ENCODE measurements at regions not wholly inside any gene's neighbourhood (a gene's known extent, or its start where the extent isn't known, plus 50 kb on each side); places are given as distances from the start of the nearest gene placed in this dataset.

DNA sequence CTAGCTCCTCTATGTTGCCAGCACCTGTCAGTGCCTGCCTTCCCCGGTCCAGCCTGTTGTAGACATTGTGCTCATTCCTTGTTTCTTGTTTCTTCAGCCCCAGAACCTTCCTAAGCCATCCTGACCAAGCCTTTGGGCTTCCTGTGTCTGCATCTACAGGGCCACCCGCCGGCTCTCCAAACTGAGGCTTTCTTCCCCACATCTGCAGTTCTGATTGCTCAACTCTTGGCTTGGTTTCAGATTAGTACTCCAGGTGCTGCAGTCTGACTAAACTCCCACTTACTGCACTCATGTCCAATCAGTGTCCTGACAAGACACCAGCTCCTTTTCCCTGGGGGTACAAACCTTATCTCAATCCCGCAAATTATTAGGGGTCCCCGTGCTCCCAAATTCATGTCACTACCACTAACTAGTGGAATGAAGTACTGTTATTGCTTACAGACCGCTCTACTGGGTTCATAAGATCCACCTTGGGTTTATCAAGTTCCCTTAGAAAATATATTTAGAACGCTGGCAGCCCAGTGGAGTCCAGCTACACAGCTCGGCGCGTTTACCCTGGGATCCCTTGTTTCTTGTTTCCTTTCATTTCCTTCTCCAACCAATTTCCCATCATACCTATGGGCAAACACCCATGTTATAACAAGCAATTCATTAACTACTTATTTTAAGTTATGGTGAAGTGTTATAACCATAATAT, 114.2 kb upstream of the TJP1 start:
- no peak overlapping the region for H3K27ac Mint-ChIP-seq
- no peaks in the 10 kb centered on the region for H3K36me3 Mint-ChIP-seq
- peaks cover 18% of the 10 kb centered on the region for H3K27me3 Mint-ChIP-seq
- H3K4me1 Mint-ChIP-seq (ENCODE audit: low read depth) = no peaks in the 10 kb centered on the region
- H3K4me3 Mint-ChIP-seq = no peak overlapping the region
- H3K9me3 Mint-ChIP-seq (ENCODE audit: low read depth) = no peaks in the 10 kb centered on the region

DNA sequence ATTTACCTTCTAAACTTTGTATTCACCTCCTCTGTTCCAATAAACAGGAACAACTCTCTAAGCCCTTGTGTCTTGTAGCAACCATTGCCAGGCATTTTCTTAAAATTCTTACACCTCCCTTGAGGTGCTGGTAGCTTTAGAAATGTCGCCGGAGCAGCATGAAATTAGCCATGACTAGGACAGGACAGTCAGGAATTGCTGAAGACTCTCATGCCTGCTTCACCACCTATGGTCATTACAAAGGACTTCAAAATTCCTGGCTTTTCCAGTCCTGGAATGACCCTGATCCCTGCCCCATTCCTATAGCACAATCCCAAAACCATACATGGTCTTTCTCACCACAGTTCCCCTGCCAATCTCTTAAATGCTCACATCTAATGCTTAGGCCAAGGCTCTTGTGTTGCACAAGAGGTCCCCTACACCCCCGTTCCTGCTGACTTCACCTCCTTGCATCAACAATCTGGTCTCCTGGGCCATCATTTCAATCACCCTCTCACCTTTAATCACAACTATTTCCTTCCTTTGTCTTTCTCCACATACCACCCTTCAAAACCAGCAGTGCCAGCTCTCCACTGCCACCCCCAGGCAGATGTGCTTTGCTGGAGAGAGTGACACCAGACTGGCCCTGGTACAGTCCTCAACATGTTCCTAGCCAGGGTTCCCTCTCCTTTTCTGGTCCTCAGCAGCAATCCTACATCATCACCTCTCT, 113.2 kb upstream of the TJP1 start:
- no peaks in the 10 kb centered on the region for H3K9me3 Mint-ChIP-seq (ENCODE audit: low read depth)
- H3K4me3 Mint-ChIP-seq = no peak overlapping the region
- peaks cover 16% of the 10 kb centered on the region for H3K27me3 Mint-ChIP-seq
- no peaks in the 10 kb centered on the region for H3K36me3 Mint-ChIP-seq
- H3K27ac Mint-ChIP-seq = no peak overlapping the region
- no peaks in the 10 kb centered on the region for H3K4me1 Mint-ChIP-seq (ENCODE audit: low read depth)

DNA sequence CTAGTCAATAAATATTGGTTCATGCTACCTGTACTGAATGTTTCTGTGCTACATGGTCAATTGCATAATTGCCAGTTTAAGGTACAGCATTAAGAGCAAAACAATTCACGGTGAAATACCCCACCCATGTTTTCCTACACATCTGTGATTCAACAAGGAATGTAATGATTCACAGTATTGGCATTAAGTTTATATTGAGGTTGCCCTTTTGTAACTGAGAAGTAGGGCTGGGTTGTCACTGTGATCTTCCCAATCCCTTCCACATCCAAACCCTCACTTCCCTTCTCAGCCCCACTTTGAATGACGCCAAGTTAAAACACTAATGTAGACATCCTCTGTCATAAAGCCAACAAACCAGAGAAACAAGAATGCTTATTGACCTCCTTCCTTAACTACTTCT, 112.0 kb upstream of the TJP1 start:
- Mint-ChIP-seq H3K27me3 (peaks cover 17% of the 10 kb centered on the region), H3K9me3 (ENCODE audit: low read depth) (no peaks in the 10 kb centered on the region), H3K4me3 (no peak overlapping the region), H3K36me3 (no peaks in the 10 kb centered on the region), H3K27ac (no peak overlapping the region), H3K4me1 (ENCODE audit: low read depth) (no peaks in the 10 kb centered on the region)

DNA sequence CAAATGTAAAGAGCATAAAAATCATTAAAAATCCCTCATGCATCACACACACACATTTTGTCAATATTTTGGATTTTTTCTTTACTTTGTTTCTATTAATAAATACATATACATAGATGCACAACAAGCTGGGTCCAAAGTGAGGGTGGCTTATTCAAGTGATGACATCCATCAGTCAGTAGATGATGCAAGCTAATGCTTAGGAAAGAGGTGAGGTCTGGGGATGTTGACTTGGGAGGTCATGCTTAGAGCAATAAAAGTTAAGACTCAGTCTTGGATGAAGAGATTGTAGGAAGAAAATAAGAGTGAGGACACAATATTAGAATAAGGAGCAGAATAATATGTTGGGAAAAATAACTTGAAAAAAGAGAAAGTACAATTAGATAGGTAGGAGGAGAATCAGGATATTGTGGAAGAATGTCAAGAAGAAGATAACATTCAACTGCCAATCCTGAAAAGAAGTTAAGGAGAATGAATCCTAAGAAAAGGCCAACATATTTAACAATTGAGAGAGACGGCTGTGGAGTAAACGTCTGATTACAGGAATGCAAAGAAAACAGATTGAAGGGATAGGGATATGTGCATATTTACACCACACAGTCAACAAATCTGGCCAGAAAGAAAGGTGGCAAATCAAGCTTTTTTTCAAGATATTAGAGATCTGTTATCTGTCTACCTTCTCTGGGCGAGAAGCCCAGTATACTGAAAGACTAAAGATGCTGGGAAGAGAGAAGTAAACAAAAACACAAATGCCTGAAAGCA, 111.0 kb upstream of the TJP1 start:
- no peak overlapping the region for H3K27ac Mint-ChIP-seq
- no peaks in the 10 kb centered on the region for H3K9me3 Mint-ChIP-seq (ENCODE audit: low read depth)
- peaks cover 23% of the 10 kb centered on the region for H3K27me3 Mint-ChIP-seq
- H3K36me3 Mint-ChIP-seq = no peaks in the 10 kb centered on the region
- no peaks in the 10 kb centered on the region for H3K4me1 Mint-ChIP-seq (ENCODE audit: low read depth)
- H3K4me3 Mint-ChIP-seq = no peak overlapping the region

DNA sequence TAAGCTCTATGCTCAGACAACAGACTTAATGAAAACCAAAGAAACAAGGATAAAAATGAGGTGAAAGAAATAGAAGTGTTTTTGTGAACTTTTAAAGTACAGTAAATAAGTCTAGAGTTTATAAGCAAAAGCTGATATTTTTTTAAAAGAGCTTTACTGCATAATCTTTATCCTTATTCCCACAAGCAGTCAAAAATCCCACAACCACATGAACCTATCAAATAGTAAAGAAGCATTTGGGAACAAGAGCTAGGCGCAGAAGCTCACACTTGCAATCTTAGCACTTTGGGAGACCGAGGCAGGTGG, 103.8 kb upstream of the TJP1 start:
- H3K27ac Mint-ChIP-seq = no peak overlapping the region
- H3K27me3 Mint-ChIP-seq = peaks cover 26% of the 10 kb centered on the region
- H3K4me3 Mint-ChIP-seq = no peak overlapping the region
- H3K4me1 Mint-ChIP-seq (ENCODE audit: low read depth) = no peaks in the 10 kb centered on the region
- no peaks in the 10 kb centered on the region for H3K36me3 Mint-ChIP-seq
- no peaks in the 10 kb centered on the region for H3K9me3 Mint-ChIP-seq (ENCODE audit: low read depth)

DNA sequence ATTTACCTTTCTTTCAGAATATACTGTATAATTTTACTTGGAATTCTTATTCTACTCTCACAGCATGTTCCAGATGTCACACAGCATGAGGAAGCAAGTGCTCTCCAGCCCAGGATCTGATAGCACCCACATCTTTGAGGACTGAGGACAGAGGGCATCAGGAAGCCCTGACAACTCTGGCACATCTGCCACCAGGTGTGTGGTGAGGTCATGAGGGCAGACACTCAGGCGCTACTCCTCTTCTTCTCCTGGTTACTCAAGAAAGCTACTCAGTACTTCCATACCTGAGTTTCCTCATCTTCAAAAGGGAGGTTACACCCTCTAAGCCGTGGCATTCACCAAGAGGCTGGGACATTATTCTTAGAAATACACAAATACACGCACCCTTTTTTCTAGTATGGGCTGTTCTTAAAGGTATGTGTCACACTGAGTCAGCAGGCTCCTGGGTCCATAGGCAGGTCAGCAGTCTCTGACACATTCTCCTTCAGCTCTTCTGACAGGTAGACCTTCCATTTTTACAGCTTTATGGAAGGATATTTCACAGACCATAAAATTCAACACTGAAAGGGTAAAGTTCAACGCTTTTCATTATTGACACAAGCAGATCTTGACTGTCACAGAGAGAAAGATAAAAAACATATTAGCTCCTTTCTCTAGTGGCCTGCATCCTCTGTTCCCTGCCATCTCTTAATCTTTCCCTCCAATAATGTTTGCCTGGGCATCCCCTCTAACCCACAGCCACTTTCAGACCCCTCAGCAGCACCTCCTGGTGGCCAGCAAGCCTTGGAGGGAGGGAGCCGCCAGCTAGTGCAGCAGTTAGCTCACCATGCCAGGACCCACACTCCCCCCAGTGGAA, 103.2 kb upstream of the TJP1 start:
- Mint-ChIP-seq H3K36me3 (no peaks in the 10 kb centered on the region), H3K9me3 (ENCODE audit: low read depth) (no peaks in the 10 kb centered on the region), H3K4me3 (no peak overlapping the region), H3K4me1 (ENCODE audit: low read depth) (no peaks in the 10 kb centered on the region), H3K27ac (no peak overlapping the region), H3K27me3 (peaks cover 28% of the 10 kb centered on the region)

DNA sequence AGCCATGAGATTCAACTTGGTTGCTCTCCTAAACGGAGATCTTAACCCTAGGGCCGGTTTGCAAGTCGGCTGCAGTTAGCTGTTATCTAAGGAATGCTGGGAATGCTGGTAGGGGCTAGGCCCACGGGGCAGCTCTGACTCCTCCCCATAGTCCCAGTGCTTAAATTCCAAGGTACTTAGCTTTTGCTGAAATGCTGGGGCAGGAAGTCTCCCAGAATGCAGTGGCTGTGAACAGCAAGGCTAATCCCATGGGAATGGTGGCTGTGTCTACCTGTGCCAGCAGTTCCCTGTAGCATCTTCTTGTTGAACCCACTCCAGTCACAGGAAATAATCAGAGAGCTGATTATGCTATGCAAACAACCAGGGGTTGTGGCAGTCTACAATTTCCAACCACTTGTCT, 102.5 kb upstream of the TJP1 start:
- Mint-ChIP-seq H3K4me1 (ENCODE audit: low read depth) (no peaks in the 10 kb centered on the region), H3K27ac (no peak overlapping the region), H3K9me3 (ENCODE audit: low read depth) (no peaks in the 10 kb centered on the region), H3K4me3 (no peak overlapping the region), H3K36me3 (no peaks in the 10 kb centered on the region), H3K27me3 (peaks cover 27% of the 10 kb centered on the region)

DNA sequence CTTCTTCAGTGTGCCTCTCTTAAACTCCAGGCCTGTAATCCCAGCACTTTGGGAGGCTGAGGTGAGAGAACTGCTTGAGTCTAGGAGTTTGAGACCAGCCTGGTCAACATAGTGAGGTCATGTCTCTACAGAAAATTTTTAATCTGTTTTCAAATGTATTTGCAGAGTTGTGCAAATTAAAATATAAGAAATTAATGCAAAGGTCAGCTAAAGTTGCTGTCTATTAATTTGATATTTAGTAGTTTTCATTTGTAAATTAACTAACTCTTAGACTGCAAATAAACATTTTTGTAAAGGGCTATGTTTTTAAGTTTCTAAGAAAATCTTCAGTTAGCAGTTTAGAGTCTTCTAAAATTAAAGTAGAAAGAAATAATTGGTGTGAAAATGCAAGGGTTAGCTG, 99.9 kb upstream of the TJP1 start:
- Mint-ChIP-seq H3K27ac (no peak overlapping the region), H3K9me3 (ENCODE audit: low read depth) (no peaks in the 10 kb centered on the region), H3K36me3 (no peaks in the 10 kb centered on the region), H3K4me1 (ENCODE audit: low read depth) (no peaks in the 10 kb centered on the region), H3K4me3 (no peak overlapping the region), H3K27me3 (peaks cover 33% of the 10 kb centered on the region)

DNA sequence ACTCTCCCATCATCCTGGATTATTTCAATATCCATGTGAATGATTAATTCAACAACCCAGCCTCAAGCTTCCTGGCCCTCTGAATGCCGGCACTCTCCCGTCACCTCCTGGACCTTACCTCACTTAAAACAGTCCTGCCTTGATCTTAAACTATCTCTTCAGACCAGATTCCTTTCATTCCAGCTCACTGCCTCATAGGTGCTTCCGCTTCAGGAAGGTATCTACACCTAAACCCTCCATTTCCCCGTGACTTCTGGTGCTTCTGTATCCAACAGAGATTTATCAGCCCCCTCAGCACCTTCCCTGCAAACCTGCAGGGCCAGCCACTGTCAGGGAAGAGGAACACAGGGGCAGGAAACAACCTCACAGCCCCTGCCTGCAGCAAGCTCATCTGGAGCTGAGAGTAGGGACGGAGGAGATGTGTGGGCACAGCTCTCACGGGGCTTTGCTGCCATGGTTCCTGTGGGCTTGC, 98.9 kb upstream of the TJP1 start:
- Mint-ChIP-seq H3K4me1 (ENCODE audit: low read depth) (no peaks in the 10 kb centered on the region), H3K9me3 (ENCODE audit: low read depth) (no peaks in the 10 kb centered on the region), H3K27ac (no peak overlapping the region), H3K4me3 (no peak overlapping the region), H3K36me3 (no peaks in the 10 kb centered on the region), H3K27me3 (peaks cover 31% of the 10 kb centered on the region)

DNA sequence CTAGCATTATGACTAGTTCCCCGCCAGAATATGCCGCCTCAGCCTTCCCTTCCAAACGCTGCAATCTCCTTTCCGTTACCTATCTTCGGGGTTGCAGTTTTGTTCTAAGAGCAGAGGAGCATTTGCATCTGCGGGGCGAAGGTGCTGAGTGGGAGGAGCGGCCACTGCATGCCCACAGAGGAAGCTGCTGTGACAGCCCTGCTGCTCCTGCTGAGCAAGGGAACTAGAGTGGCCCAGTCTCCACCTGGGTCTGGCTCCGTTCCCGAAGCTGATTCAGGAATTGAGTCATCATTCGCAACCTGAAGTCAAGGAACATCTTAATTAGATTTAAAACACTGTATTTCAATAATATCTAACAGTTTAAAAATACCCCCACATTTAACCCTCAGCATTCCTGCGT, 98.2 kb upstream of the TJP1 start:
- H3K27ac Mint-ChIP-seq = no peak overlapping the region
- H3K4me1 Mint-ChIP-seq (ENCODE audit: low read depth) = no peaks in the 10 kb centered on the region
- peaks cover 25% of the 10 kb centered on the region for H3K27me3 Mint-ChIP-seq
- H3K36me3 Mint-ChIP-seq = no peaks in the 10 kb centered on the region
- H3K9me3 Mint-ChIP-seq (ENCODE audit: low read depth) = no peaks in the 10 kb centered on the region
- no peak overlapping the region for H3K4me3 Mint-ChIP-seq

DNA sequence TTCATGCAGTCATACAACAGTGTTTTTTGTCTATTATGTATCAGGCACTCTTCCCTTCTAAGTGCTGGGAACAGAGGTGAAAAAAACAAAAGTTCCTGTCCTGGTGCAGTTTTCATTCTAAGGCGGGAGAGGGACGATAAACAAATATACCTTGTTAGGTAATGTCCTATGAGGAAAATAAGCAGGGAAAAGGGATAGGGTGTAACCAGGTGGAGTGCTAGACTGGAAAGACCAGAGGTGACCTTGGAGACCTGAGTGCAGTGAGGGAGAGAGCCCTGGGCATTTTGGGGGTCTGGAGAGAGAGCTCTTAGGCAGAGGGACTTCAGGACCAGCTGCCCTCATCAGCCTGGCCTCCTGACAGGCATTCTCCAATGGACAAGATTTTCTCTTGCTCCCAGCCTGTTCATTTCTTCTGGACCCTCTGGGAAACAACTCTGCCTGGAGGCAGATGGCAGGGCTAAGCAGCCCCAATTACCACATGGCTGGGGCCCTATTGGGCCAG, 97.2 kb upstream of the TJP1 start:
- Mint-ChIP-seq H3K27me3 (peaks cover 23% of the 10 kb centered on the region), H3K4me3 (no peak overlapping the region), H3K27ac (no peak overlapping the region)

DNA sequence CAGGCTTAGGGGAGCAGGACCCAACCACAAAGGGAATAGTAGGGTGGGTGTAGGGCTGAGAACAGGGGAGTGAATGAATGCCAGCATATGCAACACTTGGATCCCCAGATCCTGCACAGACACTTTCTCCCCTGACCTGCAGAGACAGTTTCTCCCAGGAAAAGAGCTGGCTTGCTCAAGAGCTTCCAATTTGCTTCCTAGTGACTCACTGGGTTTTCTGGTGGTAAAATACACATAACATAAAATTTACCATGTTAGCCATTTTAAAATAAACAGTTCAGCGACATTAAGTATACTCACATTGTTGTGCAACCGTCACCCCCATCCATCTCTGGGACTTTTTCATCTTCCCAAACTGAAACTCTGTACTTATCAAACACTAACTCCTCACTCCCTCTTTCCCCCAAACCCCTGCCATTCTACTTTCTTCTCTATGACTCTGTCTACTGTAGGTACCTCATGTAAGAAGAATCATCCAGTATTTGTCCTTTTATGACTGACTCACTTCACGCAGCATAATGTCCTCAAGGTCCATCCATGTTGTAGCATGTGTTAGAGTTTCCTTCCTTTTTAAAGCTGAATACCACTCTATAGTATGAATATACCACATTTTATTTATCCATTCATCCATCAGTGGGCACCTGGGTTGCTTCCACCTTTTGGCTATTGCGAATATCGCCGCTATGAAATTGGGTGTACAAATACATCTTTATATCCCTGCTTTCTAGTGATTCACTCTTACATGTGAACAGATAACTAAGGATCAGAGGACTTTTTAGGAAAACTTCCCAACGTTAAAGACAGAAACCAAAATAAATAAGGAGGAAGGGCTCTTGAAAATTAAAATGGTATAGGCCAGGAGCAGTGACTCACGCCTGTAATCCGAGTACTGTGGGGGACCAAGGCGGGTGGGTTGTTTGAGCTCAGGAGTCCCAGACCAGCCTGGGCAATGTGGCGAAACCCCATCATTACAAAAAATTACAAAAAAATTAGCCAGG, 95.6 kb upstream of the TJP1 start:
- no peaks in the 10 kb centered on the region for H3K9me3 Mint-ChIP-seq (ENCODE audit: low read depth)
- no peak overlapping the region for H3K4me3 Mint-ChIP-seq
- H3K36me3 Mint-ChIP-seq = no peaks in the 10 kb centered on the region
- H3K27ac Mint-ChIP-seq = no peak overlapping the region
- H3K27me3 Mint-ChIP-seq = peaks cover 23% of the 10 kb centered on the region
- H3K4me1 Mint-ChIP-seq (ENCODE audit: low read depth) = no peaks in the 10 kb centered on the region

More for the DNA sequence above, 97.2 kb upstream of the TJP1 start:
- Mint-ChIP-seq H3K9me3 (ENCODE audit: low read depth) (no peaks in the 10 kb centered on the region), H3K4me1 (ENCODE audit: low read depth) (no peaks in the 10 kb centered on the region), H3K36me3 (no peaks in the 10 kb centered on the region)

DNA sequence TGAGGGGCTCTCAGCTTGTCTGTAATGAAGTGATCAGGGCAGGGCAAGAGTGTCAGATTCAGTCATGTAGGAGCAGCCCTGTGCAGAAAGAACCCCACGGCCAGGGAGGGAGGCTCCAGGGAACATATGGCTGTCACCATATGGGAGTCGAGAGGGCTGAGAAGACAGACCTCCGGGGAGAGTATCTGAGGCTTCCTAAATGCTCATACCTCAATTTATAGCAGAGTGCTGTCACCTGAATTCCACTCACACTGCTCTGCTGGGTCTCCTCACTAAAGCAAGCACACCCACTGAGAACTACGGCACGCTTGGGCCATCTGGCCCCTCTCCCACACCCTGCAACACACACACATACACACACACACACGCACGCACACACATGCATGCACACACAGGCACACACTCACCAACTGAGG, 92.3 kb upstream of the TJP1 start:
- H3K9me3 Mint-ChIP-seq (ENCODE audit: low read depth) = peaks cover 5% of the 10 kb centered on the region
- H3K27ac Mint-ChIP-seq = no peak overlapping the region
- H3K27me3 Mint-ChIP-seq = peaks cover 25% of the 10 kb centered on the region
- no peaks in the 10 kb centered on the region for H3K36me3 Mint-ChIP-seq
- H3K4me3 Mint-ChIP-seq = no peak overlapping the region
- no peaks in the 10 kb centered on the region for H3K4me1 Mint-ChIP-seq (ENCODE audit: low read depth)

Measured in activated naive CD8-positive, alpha-beta T cell (primary cell).